ENCODE measurements at regions not wholly inside any gene's neighbourhood (a gene's known extent, or its start where the extent isn't known, plus 50 kb on each side); places are given as distances from the start of the nearest gene placed in this dataset.

DNA sequence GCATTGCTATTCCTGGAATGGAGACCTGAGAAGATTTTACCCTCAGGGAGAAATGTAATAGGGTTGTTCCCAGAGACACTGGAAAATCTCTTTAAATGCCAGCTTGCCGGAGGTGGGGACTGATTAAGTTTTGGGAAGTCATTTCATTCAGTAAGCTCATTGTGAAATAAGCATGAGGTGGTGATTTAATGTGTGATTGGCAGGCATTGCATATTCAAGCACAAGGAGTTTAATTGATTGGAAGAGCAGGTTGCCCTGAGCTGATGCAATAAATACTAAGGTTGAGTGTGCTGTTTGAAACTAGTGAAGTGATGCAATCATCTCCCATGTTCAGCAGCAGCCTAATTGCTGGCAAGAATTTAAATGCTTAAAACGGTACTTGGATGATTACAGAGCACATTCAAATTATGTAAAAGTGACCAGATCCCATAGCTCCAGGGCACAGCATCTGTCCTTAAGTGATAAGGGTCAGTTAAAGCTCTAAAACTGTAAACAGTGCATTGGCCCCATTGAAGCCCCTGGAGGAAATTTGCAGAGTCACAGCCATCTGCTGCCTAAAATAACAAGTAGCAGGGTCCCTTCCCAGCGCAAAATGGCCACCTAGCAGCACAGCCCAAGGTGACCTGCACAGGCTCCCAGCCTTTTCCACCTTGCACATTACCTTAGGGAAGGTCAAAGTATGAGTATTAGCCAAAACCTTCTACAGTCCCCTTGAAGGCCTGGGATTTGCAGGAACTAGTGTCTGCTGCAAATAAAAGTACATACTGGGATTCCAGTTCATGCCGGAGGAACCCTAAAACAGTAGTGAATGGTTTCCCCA lies 92.1 kb downstream of the CCDC71L start:
- TF ChIP-seq POLR2A (IDR thresholded peaks at IDR 0.05) (no peak), POLR2AphosphoS5 (IDR thresholded peaks at IDR 0.05) (peak in 2 of 4 donors; percentile 32 to 39)

Data from sigmoid colon (tissue), 4 donors.